Fibroblast of skin of left biceps (primary cell): ENCODE measurements at regions not wholly inside any gene's neighbourhood (a gene's known extent, or its start where the extent isn't known, plus 50 kb on each side); places are given as distances from the start of the nearest gene placed in this dataset.

Source experiments
- DNase-seq, 2 experiments: peaks; one replicate each; pipeline ENCODE4 v3.0.0-alpha.2; 2013; ENCODE audit warnings: low read depth in 2 of 2

DNA sequence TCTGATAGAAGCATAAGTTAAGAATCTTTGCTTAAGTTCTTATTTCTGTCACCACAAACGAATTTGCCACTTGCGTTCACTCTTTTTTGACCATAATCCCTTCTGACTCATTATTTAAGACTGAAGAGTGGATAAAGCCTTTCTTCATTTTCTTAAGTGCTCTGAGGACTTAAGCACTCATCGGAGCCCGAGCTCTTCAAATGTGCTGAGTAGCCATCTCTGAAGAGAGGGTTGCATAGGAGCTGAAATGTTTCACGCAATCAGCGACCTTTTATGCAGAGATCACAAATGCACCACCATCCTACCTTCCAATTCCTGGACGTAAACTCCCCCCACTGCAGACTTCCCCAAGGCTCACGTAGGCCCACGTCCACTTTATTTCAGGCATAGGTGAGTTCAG lies 699.2 kb downstream of the IRX1 start:
- DNase-seq: no peak

- peak; percentile 32 to 48 for DNase-seq
Measured at GRCh38 chr5:4295663-4296339, 700.2 kb downstream of the IRX1 start.

- DNase-seq: no peak
Measured at GRCh38 chr5:4306057-4306456, 710.4 kb downstream of the IRX1 start.

GRCh38 chr5:4309026-4309425 lies 713.4 kb downstream of the IRX1 start:
- no peak for DNase-seq

DNA sequence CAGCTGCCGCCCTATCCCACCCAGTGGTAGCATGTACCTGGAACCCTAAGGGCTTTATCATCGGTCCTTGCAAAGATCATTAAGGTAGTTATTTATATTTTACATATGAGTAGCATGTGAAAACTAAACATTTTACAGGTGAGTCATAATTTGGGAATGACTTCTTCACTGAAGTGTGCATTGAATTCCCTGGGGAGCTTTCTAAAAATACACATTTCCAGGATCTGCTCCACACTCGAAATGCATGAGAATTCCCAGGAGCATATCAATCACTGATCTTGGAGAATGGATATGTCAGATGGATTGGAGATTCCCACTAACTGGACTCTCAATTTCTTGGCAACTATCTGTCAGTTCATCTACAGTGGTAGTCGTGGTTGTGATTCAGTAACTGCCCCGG lies 717.5 kb downstream of the IRX1 start:
- DNase-seq: peak; percentile 65 to 71

DNA sequence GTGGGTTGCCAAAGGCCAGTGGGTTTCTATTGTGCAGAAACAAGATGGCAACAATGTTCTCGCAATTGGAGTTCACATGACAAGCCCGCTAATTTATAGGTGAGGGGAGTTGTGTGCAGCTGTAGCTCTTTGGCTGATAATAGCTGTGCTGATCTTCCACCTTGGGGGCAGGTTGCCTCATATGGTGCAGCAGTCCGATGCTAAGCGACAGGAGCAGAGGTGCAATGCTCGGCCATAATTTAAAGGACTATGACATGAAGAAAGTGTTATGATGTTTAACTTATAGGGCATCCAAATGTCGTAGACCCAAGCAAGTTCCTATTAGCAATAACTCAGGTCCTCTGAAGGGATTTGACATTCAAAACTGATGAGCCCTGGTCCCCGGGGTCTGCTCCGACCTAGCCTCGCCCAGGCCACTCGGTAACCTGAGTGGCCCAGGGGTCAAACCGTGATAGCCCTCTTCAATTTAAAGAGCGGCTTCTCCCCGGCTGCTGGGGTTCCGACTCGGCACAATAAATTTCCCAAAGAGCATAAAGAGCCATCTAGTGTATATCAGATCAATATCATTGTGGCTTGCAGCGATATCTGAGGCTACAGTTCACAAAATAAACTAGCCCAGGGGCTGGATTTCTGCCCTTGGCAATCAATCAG lies 724.0 kb downstream of the IRX1 start:
- DNase-seq: no peak

GRCh38 chr5:4330327-4330726 lies 734.7 kb downstream of the IRX1 start:
- DNase-seq: no peak

DNA sequence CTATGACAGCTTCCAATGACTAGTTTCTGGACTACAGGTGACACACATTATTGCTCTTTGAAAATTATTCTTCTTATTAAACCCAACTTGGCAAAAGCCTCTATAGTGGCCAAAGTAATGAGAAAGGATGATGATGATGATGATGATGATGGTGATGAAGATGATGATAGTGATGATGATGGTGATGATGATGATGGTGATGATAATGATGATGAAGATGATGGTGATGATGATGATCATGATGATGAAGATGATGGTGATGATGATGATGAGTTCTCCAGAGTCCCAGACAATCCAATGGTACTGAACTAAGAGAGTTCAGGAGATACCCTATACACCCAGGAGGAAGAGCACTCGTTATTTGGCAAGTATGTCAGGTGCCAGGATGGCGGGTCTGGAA lies 739.4 kb downstream of the IRX1 start:
- DNase-seq: no peak

- no peak for DNase-seq
Measured at GRCh38 chr5:4337519-4337918, 741.9 kb downstream of the IRX1 start.

GRCh38 chr5:4339949-4340348 lies 744.3 kb downstream of the IRX1 start:
- no peak for DNase-seq

DNA sequence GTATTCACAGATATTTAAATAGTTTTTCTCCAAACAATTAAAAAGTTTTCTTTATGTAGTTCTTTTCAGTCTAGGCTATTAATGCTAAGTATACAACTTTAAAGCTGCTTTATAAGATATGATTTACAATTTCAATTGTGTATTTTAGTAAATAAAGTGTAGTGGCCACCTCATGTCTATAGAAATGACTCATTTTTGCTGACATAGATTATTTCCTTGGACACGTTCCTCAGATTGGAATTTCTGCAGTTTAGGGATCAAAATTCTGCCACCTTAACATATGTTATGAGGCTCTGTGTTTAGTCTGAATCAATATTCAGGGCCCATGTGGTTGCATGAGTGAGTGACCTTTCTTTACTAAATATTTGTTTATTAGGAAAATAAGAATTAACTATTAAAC lies 750.2 kb downstream of the IRX1 start:
- DNase-seq: no peak

- peak in 1 of 2 experiments; percentile 33 for DNase-seq
Measured at GRCh38 chr5:4348423-4348822, 752.8 kb downstream of the IRX1 start.

DNA sequence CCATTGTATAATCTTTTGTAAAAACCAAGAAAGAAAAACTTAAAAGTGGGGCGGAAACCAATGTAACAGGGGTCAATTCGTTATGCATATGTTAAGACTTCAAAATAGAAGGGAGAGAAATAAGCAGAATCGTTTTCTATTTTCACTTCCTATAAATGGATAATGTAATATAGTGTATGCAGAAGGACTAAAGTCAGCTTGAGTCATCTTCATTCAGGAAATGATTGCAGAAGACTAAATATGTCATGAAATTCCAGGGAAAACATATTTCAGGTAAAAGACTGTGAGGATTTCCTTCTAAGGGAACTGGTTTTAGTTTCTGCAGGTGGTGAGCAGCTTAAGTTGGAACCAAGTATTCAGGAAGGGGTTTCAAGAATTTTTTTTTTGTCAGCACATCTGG lies 753.3 kb downstream of the IRX1 start:
- no peak for DNase-seq

DNA sequence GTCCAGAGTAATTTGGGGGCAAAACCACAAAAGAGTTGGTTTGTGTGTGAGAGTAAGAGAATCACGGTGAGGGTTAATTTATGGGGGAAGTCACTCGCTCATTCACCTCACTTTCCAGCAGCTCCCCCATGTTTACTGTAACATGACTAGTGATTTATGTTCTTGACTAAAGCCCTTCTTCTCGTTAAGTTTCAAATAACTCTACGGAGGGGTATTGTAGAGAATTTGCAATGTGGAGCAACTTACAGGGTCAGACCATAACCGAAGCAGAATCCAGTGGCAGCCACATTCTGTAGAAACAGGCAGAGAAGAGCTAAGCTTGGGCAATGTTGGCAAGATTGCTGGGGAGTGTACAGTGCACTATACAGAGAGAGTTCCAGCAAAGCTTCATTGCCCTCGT lies 760.6 kb downstream of the IRX1 start:
- no peak for DNase-seq

DNA sequence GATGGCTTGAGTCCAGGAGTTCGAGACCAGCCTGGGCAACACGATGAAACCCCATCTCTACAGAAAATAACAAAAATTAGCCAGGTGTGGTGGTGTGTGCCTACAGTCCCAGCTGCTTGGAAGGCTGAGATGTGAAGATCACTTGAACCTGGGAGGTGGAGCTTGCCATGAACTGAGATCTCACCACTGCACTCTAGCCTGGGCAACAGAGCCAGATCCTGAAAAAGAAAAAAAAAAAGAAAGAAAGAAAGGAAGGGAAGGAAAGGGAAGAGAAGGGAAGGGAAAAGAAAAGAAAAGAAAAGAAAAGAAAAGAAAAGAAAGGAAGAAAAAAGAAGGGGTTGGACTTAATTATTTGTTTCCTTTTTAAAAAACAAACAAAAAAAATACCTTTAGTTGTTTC lies 764.2 kb downstream of the IRX1 start:
- no peak for DNase-seq

DNA sequence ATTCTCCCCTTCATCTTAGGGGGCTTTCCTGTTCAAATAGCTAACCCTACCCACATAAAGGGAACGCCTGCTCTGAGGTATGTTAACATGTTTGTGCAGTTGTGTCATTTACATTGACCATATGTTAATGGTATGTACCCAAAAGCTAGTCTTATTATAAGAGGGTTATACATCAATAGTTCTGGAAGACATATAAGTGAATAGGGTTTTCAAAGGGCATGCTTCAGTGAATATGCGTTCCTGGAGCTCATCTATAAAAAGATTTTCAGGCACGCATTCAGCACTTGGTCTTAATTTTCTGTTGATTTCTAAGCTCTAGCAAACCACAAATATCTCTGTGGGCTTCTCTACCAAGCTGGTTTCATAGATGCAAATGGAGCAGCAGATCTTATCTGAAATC lies 766.1 kb downstream of the IRX1 start:
- DNase-seq: peak; percentile 79 to 84

- DNase-seq: no peak
Measured at GRCh38 chr5:4362411-4362810, 766.8 kb downstream of the IRX1 start.

- DNase-seq: no peak
Measured at GRCh38 chr5:4363045-4363444, 767.4 kb downstream of the IRX1 start.

DNA sequence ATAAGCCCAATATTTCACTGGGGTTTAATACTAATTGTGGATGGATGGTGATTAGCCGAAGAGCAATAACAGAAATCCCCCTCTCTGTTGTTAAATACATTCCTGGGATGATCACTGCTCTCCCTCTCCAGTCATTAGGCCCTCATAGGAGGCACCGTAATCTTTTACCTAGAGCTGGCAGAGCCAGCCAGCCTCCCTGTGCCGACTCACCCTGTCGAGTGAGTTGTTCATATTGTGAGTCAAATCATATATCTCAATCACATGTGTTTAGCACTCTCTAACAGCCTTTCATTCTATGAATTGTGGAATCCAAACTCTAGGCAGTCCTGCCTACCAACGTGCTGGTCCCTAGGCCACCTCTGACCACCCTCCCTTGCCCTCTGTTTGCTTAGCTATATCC lies 771.0 kb downstream of the IRX1 start:
- DNase-seq: no peak

DNA sequence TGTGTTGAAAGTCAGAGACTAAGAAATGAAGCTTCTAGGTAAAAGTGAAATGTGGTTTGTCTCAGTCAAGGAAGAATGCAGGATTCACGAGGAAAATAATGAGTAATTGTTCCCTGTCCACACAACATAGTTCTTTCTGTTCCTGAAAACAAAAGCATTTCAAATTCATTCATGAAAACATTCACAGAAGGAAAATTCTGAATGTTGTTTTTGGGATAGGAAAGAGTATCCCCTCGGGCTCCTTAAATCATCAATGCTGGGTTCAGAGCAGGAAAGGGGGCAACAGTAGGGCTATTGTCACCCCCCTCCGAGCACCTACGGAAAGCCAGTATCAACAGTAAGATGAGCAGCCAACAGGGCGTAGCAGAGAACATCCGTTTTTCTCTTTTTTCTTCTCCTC lies 769.9 kb upstream of the ADAMTS16 start:
- no peak for DNase-seq

DNA sequence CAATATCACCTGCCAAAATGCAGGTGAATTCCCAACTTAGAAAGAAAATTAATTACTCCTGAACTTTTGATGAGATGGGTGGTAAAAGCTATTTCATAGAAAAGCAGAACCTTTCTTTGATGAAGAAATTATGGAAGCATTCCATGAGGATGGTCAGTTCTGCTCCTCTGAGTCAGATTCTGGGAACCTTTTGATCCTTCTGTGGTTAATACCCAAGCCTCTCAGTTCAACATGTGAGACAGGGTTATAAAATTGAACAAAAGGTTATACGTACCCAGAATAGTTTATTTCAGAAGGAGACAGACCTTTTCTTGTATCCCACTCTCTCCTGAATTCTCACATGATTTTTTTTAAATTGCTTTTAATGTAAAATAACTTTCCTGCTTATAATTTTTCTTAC lies 767.6 kb upstream of the ADAMTS16 start:
- DNase-seq: no peak

DNA sequence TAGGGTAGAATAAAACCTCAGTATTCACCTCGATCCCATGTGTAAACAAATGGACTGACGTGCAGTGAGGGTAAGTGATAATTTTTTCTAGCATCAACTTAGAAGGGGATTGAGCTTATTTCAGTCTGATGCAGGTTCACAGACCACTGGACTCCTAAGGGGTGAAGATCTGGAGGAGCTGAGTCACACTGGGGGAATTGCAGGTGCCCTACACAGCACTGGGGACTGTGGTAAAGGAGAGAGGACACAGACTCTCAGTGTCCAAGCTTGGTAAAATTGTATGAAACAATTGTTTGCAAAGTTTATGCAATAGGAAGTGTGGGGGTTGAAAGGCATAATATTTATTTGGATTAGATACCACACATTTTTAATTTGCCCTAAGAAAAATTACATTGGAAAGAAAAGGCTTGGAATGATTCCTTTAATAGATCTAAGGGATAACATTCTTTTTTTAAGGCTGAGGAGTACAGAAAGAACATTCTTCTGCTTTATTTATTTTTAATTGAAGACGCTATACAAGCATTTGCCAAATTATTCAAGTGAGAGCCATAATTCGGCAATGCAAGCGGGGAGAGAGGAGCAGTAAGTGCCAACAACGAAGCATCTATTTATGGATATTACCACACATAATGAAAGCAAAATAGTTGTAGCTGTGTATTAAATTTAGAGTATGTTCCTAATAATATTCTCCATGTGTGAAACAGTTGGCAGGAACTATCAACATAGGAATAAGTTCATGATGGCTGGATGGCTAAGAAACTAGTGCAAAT lies 766.9 kb upstream of the ADAMTS16 start:
- DNase-seq: no peak

GRCh38 chr5:4374866-4375265 lies 765.3 kb upstream of the ADAMTS16 start:
- DNase-seq: no peak
